Breast epithelium (tissue), 3 donors: ENCODE measurements at regions not wholly inside any gene's neighbourhood (a gene's known extent, or its start where the extent isn't known, plus 50 kb on each side); places are given as distances from the start of the nearest gene placed in this dataset.

Experiments
- CTCF ChIP-seq, 3 donors: fragments of 450-650 bp; IDR thresholded peaks; one replicate each; pipeline ENCODE4 v1.5.1; 2016 to 2017; ENCODE audit warnings: antibody characterized with exemption in 3 of 3, mild to moderate bottlenecking in 3 of 3, moderate library complexity in 3 of 3
- POLR2A ChIP-seq: fragments of 450-650 bp; IDR thresholded peaks from one replicate; pipeline ENCODE4 v1.6.1; 2016; ENCODE audit warnings: antibody characterized with exemption, mild to moderate bottlenecking, moderate library complexity

GRCh38 chr5:74461251-74461650 is 179.3 kb downstream of the ENC1 start:
- TF ChIP-seq CTCF (IDR thresholded peaks at IDR 0.05) (no peak), POLR2A (no peak)
